ENCODE measurements at regions not wholly inside any gene's neighbourhood (a gene's known extent, or its start where the extent isn't known, plus 50 kb on each side); places are given as distances from the start of the nearest gene placed in this dataset.

DNA sequence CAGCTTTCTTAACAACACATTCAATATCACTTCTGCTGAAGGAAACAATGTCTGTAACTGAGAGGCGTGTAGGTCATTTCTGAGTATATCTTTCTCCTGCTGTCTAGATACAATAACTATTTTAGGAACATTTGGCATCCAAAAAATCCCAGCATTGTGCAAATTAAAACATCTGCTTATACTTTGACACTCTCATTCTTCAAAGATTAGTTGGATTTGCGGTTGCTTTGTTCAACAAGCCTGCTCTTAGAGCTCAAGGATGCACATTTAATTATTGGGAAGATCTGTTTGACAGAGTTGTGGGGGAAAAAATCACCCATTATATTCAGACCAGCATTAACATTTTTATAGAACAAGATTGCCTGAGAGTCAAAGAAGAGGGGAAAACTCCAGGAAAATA lies 449.5 kb upstream of the HNRNPA3 start:
- Histone ChIP-seq H3K27ac (ENCODE audit: low read depth in 2 of 2, low read length in 2 of 2) (no peak overlapping the region), H3K9ac (ENCODE audit: low read depth in 1 of 2, low read length in 2 of 2) (no peak overlapping the region), H3K4me3 (ENCODE audit: low read length in 2 of 2) (no peak overlapping the region), H3K4me1 (ENCODE audit: control insufficient read depth in 2 of 2, insufficient read depth in 2 of 2, low read length in 2 of 2) (peaks cover 0 to under 1% of the 10 kb centered on the region in 2 donors), H3K36me3 (ENCODE audit: control insufficient read depth in 2 of 2, insufficient read depth in 2 of 2, low read length in 2 of 2) (no peaks in the 10 kb centered on the region), H3K9me3 (ENCODE audit: control insufficient read depth in 2 of 2, low read length in 2 of 2) (no peaks in the 10 kb centered on the region), H3K27me3 (ENCODE audit: control insufficient read depth in 2 of 2, insufficient read depth in 2 of 2, low read length in 2 of 2) (no peaks in the 10 kb centered on the region)

GRCh38 chr2:176763851-176764404 lies 448.7 kb upstream of the HNRNPA3 start:
- peak overlapping the region in 1 of 2 donors; percentile 1 for H3K27ac ChIP-seq (ENCODE audit: low read depth in 2 of 2, low read length in 2 of 2)
- no peaks in the 10 kb centered on the region for H3K4me1 ChIP-seq (ENCODE audit: control insufficient read depth in 2 of 2, insufficient read depth in 2 of 2, low read length in 2 of 2)
- no peaks in the 10 kb centered on the region for H3K27me3 ChIP-seq (ENCODE audit: control insufficient read depth in 2 of 2, insufficient read depth in 2 of 2, low read length in 2 of 2)
- H3K4me3 ChIP-seq (ENCODE audit: low read length in 2 of 2), result no peak overlapping the region
- H3K9me3 ChIP-seq (ENCODE audit: control insufficient read depth in 2 of 2, low read length in 2 of 2), result no peaks in the 10 kb centered on the region
- H3K9ac ChIP-seq (ENCODE audit: low read depth in 1 of 2, low read length in 2 of 2), result no peak overlapping the region
- no peaks in the 10 kb centered on the region for H3K36me3 ChIP-seq (ENCODE audit: control insufficient read depth in 2 of 2, insufficient read depth in 2 of 2, low read length in 2 of 2)

GRCh38 chr2:176764921-176765320 lies 447.7 kb upstream of the HNRNPA3 start:
- no peak overlapping the region for H3K9ac ChIP-seq (ENCODE audit: low read depth in 1 of 2, low read length in 2 of 2)
- H3K36me3 ChIP-seq (ENCODE audit: control insufficient read depth in 2 of 2, insufficient read depth in 2 of 2, low read length in 2 of 2), result no peaks in the 10 kb centered on the region
- no peaks in the 10 kb centered on the region for H3K4me1 ChIP-seq (ENCODE audit: control insufficient read depth in 2 of 2, insufficient read depth in 2 of 2, low read length in 2 of 2)
- no peak overlapping the region for H3K4me3 ChIP-seq (ENCODE audit: low read length in 2 of 2)
- H3K27me3 ChIP-seq (ENCODE audit: control insufficient read depth in 2 of 2, insufficient read depth in 2 of 2, low read length in 2 of 2), result no peaks in the 10 kb centered on the region
- no peak overlapping the region for H3K27ac ChIP-seq (ENCODE audit: low read depth in 2 of 2, low read length in 2 of 2)
- H3K9me3 ChIP-seq (ENCODE audit: control insufficient read depth in 2 of 2, low read length in 2 of 2), result no peaks in the 10 kb centered on the region

- H3K36me3 ChIP-seq (ENCODE audit: control insufficient read depth in 2 of 2, insufficient read depth in 2 of 2, low read length in 2 of 2), result no peaks in the 10 kb centered on the region
- H3K9ac ChIP-seq (ENCODE audit: low read depth in 1 of 2, low read length in 2 of 2), result no peak overlapping the region
- H3K4me1 ChIP-seq (ENCODE audit: control insufficient read depth in 2 of 2, insufficient read depth in 2 of 2, low read length in 2 of 2), result no peaks in the 10 kb centered on the region
- H3K4me3 ChIP-seq (ENCODE audit: low read length in 2 of 2), result no peak overlapping the region
- H3K9me3 ChIP-seq (ENCODE audit: control insufficient read depth in 2 of 2, low read length in 2 of 2), result no peaks in the 10 kb centered on the region
- H3K27ac ChIP-seq (ENCODE audit: low read depth in 2 of 2, low read length in 2 of 2), result no peak overlapping the region
- H3K27me3 ChIP-seq (ENCODE audit: control insufficient read depth in 2 of 2, insufficient read depth in 2 of 2, low read length in 2 of 2), result no peaks in the 10 kb centered on the region
Observed at GRCh38 chr2:176766005-176766404, 446.6 kb upstream of the HNRNPA3 start.

GRCh38 chr2:176768185-176768584 lies 444.4 kb upstream of the HNRNPA3 start:
- H3K27me3 ChIP-seq (ENCODE audit: control insufficient read depth in 2 of 2, insufficient read depth in 2 of 2, low read length in 2 of 2), result no peaks in the 10 kb centered on the region
- no peak overlapping the region for H3K27ac ChIP-seq (ENCODE audit: low read depth in 2 of 2, low read length in 2 of 2)
- H3K4me3 ChIP-seq (ENCODE audit: low read length in 2 of 2), result no peak overlapping the region
- H3K9ac ChIP-seq (ENCODE audit: low read depth in 1 of 2, low read length in 2 of 2), result no peak overlapping the region
- H3K36me3 ChIP-seq (ENCODE audit: control insufficient read depth in 2 of 2, insufficient read depth in 2 of 2, low read length in 2 of 2), result no peaks in the 10 kb centered on the region
- H3K4me1 ChIP-seq (ENCODE audit: control insufficient read depth in 2 of 2, insufficient read depth in 2 of 2, low read length in 2 of 2), result no peaks in the 10 kb centered on the region
- H3K9me3 ChIP-seq (ENCODE audit: control insufficient read depth in 2 of 2, low read length in 2 of 2), result no peaks in the 10 kb centered on the region

DNA sequence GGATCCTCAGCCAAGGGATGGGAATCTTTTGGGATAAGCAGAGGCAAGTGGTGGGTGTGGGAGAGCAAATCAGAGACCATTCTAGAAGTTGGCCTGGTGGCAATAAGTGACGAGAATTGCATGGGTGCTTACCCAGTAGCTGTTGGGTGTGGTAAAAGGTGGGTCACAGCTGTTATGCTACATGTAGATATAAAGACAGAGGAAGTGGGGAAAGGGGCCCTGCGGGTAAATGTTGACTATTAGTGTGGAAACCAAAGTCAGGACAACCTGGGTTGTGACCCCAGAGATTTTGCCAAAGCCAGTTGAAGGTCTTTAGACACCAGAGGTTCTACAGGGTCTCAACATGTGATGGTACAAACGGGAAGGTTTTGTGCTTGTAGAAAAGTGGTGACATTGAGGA lies 443.6 kb upstream of the HNRNPA3 start:
- Histone ChIP-seq H3K4me1 (ENCODE audit: control insufficient read depth in 2 of 2, insufficient read depth in 2 of 2, low read length in 2 of 2) (no peaks in the 10 kb centered on the region), H3K27me3 (ENCODE audit: control insufficient read depth in 2 of 2, insufficient read depth in 2 of 2, low read length in 2 of 2) (no peaks in the 10 kb centered on the region), H3K9me3 (ENCODE audit: control insufficient read depth in 2 of 2, low read length in 2 of 2) (no peaks in the 10 kb centered on the region), H3K9ac (ENCODE audit: low read depth in 1 of 2, low read length in 2 of 2) (no peak overlapping the region), H3K36me3 (ENCODE audit: control insufficient read depth in 2 of 2, insufficient read depth in 2 of 2, low read length in 2 of 2) (no peaks in the 10 kb centered on the region), H3K4me3 (ENCODE audit: low read length in 2 of 2) (no peak overlapping the region), H3K27ac (ENCODE audit: low read depth in 2 of 2, low read length in 2 of 2) (no peak overlapping the region)

- no peak overlapping the region for H3K9ac ChIP-seq (ENCODE audit: low read depth in 1 of 2, low read length in 2 of 2)
- no peak overlapping the region for H3K27ac ChIP-seq (ENCODE audit: low read depth in 2 of 2, low read length in 2 of 2)
- no peaks in the 10 kb centered on the region for H3K27me3 ChIP-seq (ENCODE audit: control insufficient read depth in 2 of 2, insufficient read depth in 2 of 2, low read length in 2 of 2)
- no peaks in the 10 kb centered on the region for H3K36me3 ChIP-seq (ENCODE audit: control insufficient read depth in 2 of 2, insufficient read depth in 2 of 2, low read length in 2 of 2)
- H3K9me3 ChIP-seq (ENCODE audit: control insufficient read depth in 2 of 2, low read length in 2 of 2), result no peaks in the 10 kb centered on the region
- H3K4me1 ChIP-seq (ENCODE audit: control insufficient read depth in 2 of 2, insufficient read depth in 2 of 2, low read length in 2 of 2), result no peaks in the 10 kb centered on the region
- H3K4me3 ChIP-seq (ENCODE audit: low read length in 2 of 2), result no peak overlapping the region
Observed at GRCh38 chr2:176769499-176770370, 442.9 kb upstream of the HNRNPA3 start.

GRCh38 chr2:176772816-176773215 lies 439.8 kb upstream of the HNRNPA3 start:
- H3K9me3 ChIP-seq (ENCODE audit: control insufficient read depth in 2 of 2, low read length in 2 of 2), result no peaks in the 10 kb centered on the region
- no peaks in the 10 kb centered on the region for H3K4me1 ChIP-seq (ENCODE audit: control insufficient read depth in 2 of 2, insufficient read depth in 2 of 2, low read length in 2 of 2)
- no peaks in the 10 kb centered on the region for H3K27me3 ChIP-seq (ENCODE audit: control insufficient read depth in 2 of 2, insufficient read depth in 2 of 2, low read length in 2 of 2)
- H3K4me3 ChIP-seq (ENCODE audit: low read length in 2 of 2), result no peak overlapping the region
- no peaks in the 10 kb centered on the region for H3K36me3 ChIP-seq (ENCODE audit: control insufficient read depth in 2 of 2, insufficient read depth in 2 of 2, low read length in 2 of 2)
- H3K27ac ChIP-seq (ENCODE audit: low read depth in 2 of 2, low read length in 2 of 2), result no peak overlapping the region
- H3K9ac ChIP-seq (ENCODE audit: low read depth in 1 of 2, low read length in 2 of 2), result no peak overlapping the region

DNA sequence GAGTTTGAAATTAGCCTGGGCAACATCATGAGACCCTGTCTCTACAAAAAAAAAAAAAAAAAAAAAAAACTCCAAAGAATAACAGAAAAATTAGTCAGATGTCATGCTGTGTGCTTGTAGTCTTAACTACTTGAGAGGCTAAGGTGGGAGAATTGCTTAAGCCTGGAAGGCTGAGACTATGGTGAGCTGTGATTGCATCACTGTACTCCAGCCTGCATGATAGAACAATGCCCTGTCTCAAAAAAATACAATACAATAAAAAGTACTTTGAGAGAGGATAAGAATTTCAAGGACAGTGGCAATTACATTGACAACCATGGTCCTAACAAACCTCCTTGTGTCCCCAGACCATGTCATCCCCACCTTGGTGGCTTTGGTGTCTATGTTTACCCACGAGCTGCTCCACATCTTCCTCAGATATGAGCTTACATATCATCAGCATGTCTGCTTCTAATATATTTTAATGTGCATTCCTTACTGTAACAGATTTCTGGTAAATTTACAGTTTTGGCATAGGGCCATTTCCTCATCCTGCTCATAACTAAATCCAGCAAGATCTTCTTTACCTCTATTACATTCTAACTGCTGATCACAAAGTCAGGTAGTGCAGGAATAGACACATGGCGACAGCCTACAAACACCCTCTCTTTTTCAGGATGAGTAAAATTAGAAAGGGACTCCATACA lies 437.7 kb upstream of the HNRNPA3 start:
- Histone ChIP-seq H3K27me3 (ENCODE audit: control insufficient read depth in 2 of 2, insufficient read depth in 2 of 2, low read length in 2 of 2) (no peaks in the 10 kb centered on the region), H3K4me1 (ENCODE audit: control insufficient read depth in 2 of 2, insufficient read depth in 2 of 2, low read length in 2 of 2) (no peaks in the 10 kb centered on the region), H3K9me3 (ENCODE audit: control insufficient read depth in 2 of 2, low read length in 2 of 2) (no peaks in the 10 kb centered on the region), H3K27ac (ENCODE audit: low read depth in 2 of 2, low read length in 2 of 2) (no peak overlapping the region), H3K9ac (ENCODE audit: low read depth in 1 of 2, low read length in 2 of 2) (no peak overlapping the region), H3K36me3 (ENCODE audit: control insufficient read depth in 2 of 2, insufficient read depth in 2 of 2, low read length in 2 of 2) (no peaks in the 10 kb centered on the region), H3K4me3 (ENCODE audit: low read length in 2 of 2) (no peak overlapping the region)

DNA sequence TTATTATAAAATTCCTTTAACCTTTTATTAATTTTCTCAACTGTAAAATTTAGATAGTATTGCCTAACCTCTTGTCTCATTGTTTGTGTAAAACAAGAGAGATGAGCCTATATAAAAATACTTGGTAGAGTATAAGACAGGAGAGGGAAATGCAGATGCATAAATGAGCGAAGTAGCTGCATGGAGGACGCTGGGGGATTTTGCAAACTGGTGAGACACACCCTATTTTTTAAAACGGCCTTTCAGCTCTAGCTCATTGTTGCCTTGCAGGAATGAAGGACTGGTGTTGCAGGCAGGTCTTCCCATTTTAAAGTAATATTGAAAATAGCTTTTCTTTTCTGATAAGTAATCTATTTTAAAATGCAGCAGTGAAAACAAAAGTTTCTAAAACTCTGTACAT lies 435.3 kb upstream of the HNRNPA3 start:
- no peaks in the 10 kb centered on the region for H3K27me3 ChIP-seq (ENCODE audit: control insufficient read depth in 2 of 2, insufficient read depth in 2 of 2, low read length in 2 of 2)
- no peaks in the 10 kb centered on the region for H3K4me1 ChIP-seq (ENCODE audit: control insufficient read depth in 2 of 2, insufficient read depth in 2 of 2, low read length in 2 of 2)

More for the DNA sequence above, 435.3 kb upstream of the HNRNPA3 start:
- no peak overlapping the region for H3K9ac ChIP-seq (ENCODE audit: low read depth in 1 of 2, low read length in 2 of 2)
- H3K27ac ChIP-seq (ENCODE audit: low read depth in 2 of 2, low read length in 2 of 2), result no peak overlapping the region
- no peaks in the 10 kb centered on the region for H3K9me3 ChIP-seq (ENCODE audit: control insufficient read depth in 2 of 2, low read length in 2 of 2)
- H3K4me3 ChIP-seq (ENCODE audit: low read length in 2 of 2), result no peak overlapping the region
- no peaks in the 10 kb centered on the region for H3K36me3 ChIP-seq (ENCODE audit: control insufficient read depth in 2 of 2, insufficient read depth in 2 of 2, low read length in 2 of 2)
